H1 (cell line): ENCODE measurements at regions not wholly inside any gene's neighbourhood (a gene's known extent, or its start where the extent isn't known, plus 50 kb on each side); places are given as distances from the start of the nearest gene placed in this dataset.

Experiments
- CTCF ChIA-PET: fragments of 300-600 bp; sonication (Branson Sonifier 250); formaldehyde crosslinking; loops from one replicate; lab custom pipeline; 2021; ENCODE audit not compliant: partially characterized antibody; lab: Charles Lee
- POLR2A ChIA-PET: fragments of 300-600 bp; sonication (Branson Sonifier 250); formaldehyde crosslinking; loops from one replicate; lab custom pipeline; 2021; ENCODE audit warnings: inconsistent platforms; ENCODE audit not compliant: partially characterized antibody; lab: Charles Lee
- DNase-seq, 2 experiments: peaks; one replicate each; pipeline versions ENCODE4 v3.0.0 to v3.0.0-alpha.2; 2010 to 2022; ENCODE audit warnings: low spot score in 2 of 2, low read depth in 1 of 2, mixed read lengths in 1 of 2
- FAIRE-seq: peaks from 2 replicates; lab custom pipeline; 2011; peaks lifted over from hg19 to GRCh38; lab: Jason Lieb, UNC
- H2AFZ ChIP-seq: 2 replicates; pipeline ENCODE4 v1.8.1; 2012; ENCODE audit warnings: low read length, inconsistent platforms
- H2AK5ac ChIP-seq: 2 replicates; pipeline ENCODE4 v1.6.1; 2013; ENCODE audit warnings: low read depth, low read length
- H2BK120ac ChIP-seq: replicated peaks from 2 replicates; pipeline ENCODE3; 2013; ENCODE audit warnings: low read depth, low read length, inconsistent platforms
- H2BK12ac ChIP-seq: 2 replicates; pipeline ENCODE4 v1.6.1; 2013; ENCODE audit warnings: low read depth, low read length
- H2BK15ac ChIP-seq: 2 replicates; pipeline ENCODE4 v1.6.1; 2013; ENCODE audit warnings: low read length
- H2BK20ac ChIP-seq: 2 replicates; pipeline ENCODE4 v1.6.1; 2013; ENCODE audit warnings: low read length
- H2BK5ac ChIP-seq: 2 replicates; pipeline ENCODE4 v1.6.1; 2013; ENCODE audit warnings: low read depth, low read length
- H3K14ac ChIP-seq: 2 replicates; pipeline ENCODE4 v1.6.1; 2013; ENCODE audit warnings: inconsistent platforms; ENCODE audit not compliant: insufficient read length
- H3K18ac ChIP-seq: 2 replicates; pipeline ENCODE4 v1.6.1; 2013; ENCODE audit warnings: low read length; ENCODE audit errors: extremely low read depth
- H3K23ac ChIP-seq: 2 replicates; pipeline ENCODE4 v1.6.1; 2013; ENCODE audit warnings: inconsistent platforms; ENCODE audit not compliant: insufficient read length
- H3K23me2 ChIP-seq: 2 replicates; pipeline ENCODE4 v1.6.1; 2013; ENCODE audit warnings: low read depth, low read length
- H3K27ac ChIP-seq: 2 replicates; pipeline ENCODE4 v1.6.1; 2011; ENCODE audit warnings: low read depth, low read length, inconsistent platforms
- H3K27me3 ChIP-seq, 4 experiments: replicated peaks in 1 of 4; 1 replicate in 1 of 4; 2 replicates in 3 of 4; pipeline versions ENCODE4 v1.6.1 to v1.8.1; 2011 to 2013; ENCODE audit warnings: low read length in 3 of 4, mild to moderate bottlenecking in 3 of 4, inconsistent platforms in 2 of 4, mixed read lengths in 2 of 4, moderate library complexity in 1 of 4; ENCODE audit not compliant: control insufficient read depth in 3 of 4, insufficient read depth in 3 of 4; ENCODE audit errors: extremely low read depth in 1 of 4
- H3K36me3 ChIP-seq, 4 experiments: 2 replicates each; pipeline versions ENCODE4 v1.6.1 to v1.8.1; 2011 to 2013; ENCODE audit warnings: mild to moderate bottlenecking in 4 of 4, low read length in 3 of 4, moderate library complexity in 2 of 4, control low read depth in 1 of 4, inconsistent platforms in 1 of 4; ENCODE audit not compliant: insufficient read depth in 4 of 4, control insufficient read depth in 2 of 4
- H3K4ac ChIP-seq: replicated peaks from 2 replicates; pipeline ENCODE3; 2013; ENCODE audit warnings: low read length, low read depth, mixed read lengths, inconsistent platforms; ENCODE audit not compliant: insufficient read length
- H3K4me1 ChIP-seq, 4 experiments: replicated peaks in 1 of 4; 1 replicate in 1 of 4; 2 replicates in 3 of 4; pipeline versions ENCODE4 v1.6.1 to v1.8.1; 2011 to 2013; ENCODE audit warnings: low read length in 3 of 4, inconsistent platforms in 2 of 4, mixed read lengths in 1 of 4; ENCODE audit not compliant: insufficient read depth in 4 of 4, control insufficient read depth in 3 of 4
- H3K4me2 ChIP-seq, 2 experiments: 2 replicates each; pipeline versions ENCODE4 v1.6.1 to v1.8.1; 2011 to 2013; ENCODE audit warnings: low read depth in 2 of 2, low read length in 2 of 2, control low read depth in 1 of 2, inconsistent platforms in 1 of 2, mild to moderate bottlenecking in 1 of 2; ENCODE audit not compliant: insufficient read depth in 1 of 2
- H3K4me3 ChIP-seq, 4 experiments: fragments of 200-600, 300-600 bp in 1 of 4; sonication (generic), shearing (Covaris generic), sonication (Bioruptor Twin) in 1 of 4; 2 replicates each; pipeline versions ENCODE4 v1.5.1 to v1.8.1; 2011 to 2016; ENCODE audit warnings: low read length in 4 of 4, low read depth in 3 of 4, control low read depth in 2 of 4, inconsistent platforms in 2 of 4, mild to moderate bottlenecking in 2 of 4, mixed read lengths in 1 of 4, moderate library complexity in 1 of 4; ENCODE audit not compliant: insufficient read depth in 2 of 4; ENCODE audit errors: extremely low read depth in 1 of 4
- H3K56ac ChIP-seq: replicated peaks from 2 replicates; pipeline ENCODE3; 2013; ENCODE audit warnings: low read depth, mild to moderate bottlenecking, mixed read lengths, low read length, inconsistent platforms; ENCODE audit not compliant: insufficient read length
- H3K79me1 ChIP-seq: 2 replicates; pipeline ENCODE4 v1.6.1; 2013; ENCODE audit warnings: low read depth, low read length, control low read depth
- H3K79me2 ChIP-seq, 2 experiments: 2 replicates each; pipeline versions ENCODE4 v1.6.1 to v1.8.1; 2012 to 2013; ENCODE audit warnings: low read length in 2 of 2, mild to moderate bottlenecking in 2 of 2, inconsistent platforms in 1 of 2; ENCODE audit not compliant: insufficient read depth in 2 of 2, control insufficient read depth in 1 of 2
- H3K9ac ChIP-seq, 4 experiments: replicated peaks in 1 of 4; 1 replicate in 1 of 4; 2 replicates in 3 of 4; pipeline versions ENCODE4 v1.6.1 to v1.8.1; 2011 to 2013; ENCODE audit warnings: low read depth in 3 of 4, low read length in 3 of 4, control low read depth in 2 of 4, mild to moderate bottlenecking in 2 of 4, moderate library complexity in 2 of 4, inconsistent platforms in 1 of 4; ENCODE audit errors: extremely low read depth in 1 of 4
- H3K9me3 ChIP-seq, 2 experiments: 2 replicates each; pipeline versions ENCODE4 v1.6.1 to v1.8.1; 2012 to 2013; ENCODE audit warnings: mild to moderate bottlenecking in 2 of 2, moderate library complexity in 2 of 2, control low read depth in 1 of 2, inconsistent platforms in 1 of 2, low read depth in 1 of 2, low read length in 1 of 2, mixed read lengths in 1 of 2; ENCODE audit not compliant: insufficient read depth in 2 of 2
- H4K20me1 ChIP-seq, 2 experiments: replicated peaks in 1 of 2; 2 replicates each; pipeline versions ENCODE3 to v1.8.1; 2011 to 2013; ENCODE audit warnings: inconsistent platforms in 2 of 2, low read length in 2 of 2, mild to moderate bottlenecking in 1 of 2; ENCODE audit not compliant: insufficient read depth in 2 of 2, control insufficient read depth in 1 of 2
- H4K5ac ChIP-seq: 2 replicates; pipeline ENCODE4 v1.6.1; 2013; ENCODE audit warnings: low read length, low read depth, mixed read lengths, inconsistent platforms; ENCODE audit not compliant: insufficient read length
- H4K8ac ChIP-seq: 2 replicates; pipeline ENCODE4 v1.8.0; 2013; ENCODE audit warnings: mild to moderate bottlenecking, moderate library complexity, low read length, inconsistent platforms; ENCODE audit not compliant: insufficient read depth; ENCODE audit errors: extremely low read depth
- H4K91ac ChIP-seq: replicated peaks from 2 replicates; pipeline ENCODE3; 2013; ENCODE audit warnings: low read length, mixed read lengths, inconsistent platforms; ENCODE audit not compliant: insufficient read length
- CEBPB ChIP-seq: IDR thresholded peaks from 2 replicates; pipeline ENCODE4 v1.6.1; 2012; ENCODE audit warnings: low read depth, low read length
- EP300 ChIP-seq, 2 experiments: IDR thresholded peaks; 1 replicate in 1 of 2; 2 replicates in 1 of 2; pipeline ENCODE4 v1.6.1; 2011 to 2012; ENCODE audit warnings: low read depth in 2 of 2, low read length in 2 of 2, mild to moderate bottlenecking in 2 of 2, borderline replicate concordance in 1 of 2, inconsistent platforms in 1 of 2, moderate library complexity in 1 of 2
- JUN ChIP-seq: IDR thresholded peaks from 2 replicates; pipeline ENCODE4 v1.6.1; 2011; ENCODE audit warnings: low read depth, mild to moderate bottlenecking, improper control_type of control experiment, low read length
- POLR2A ChIP-seq, 2 experiments: IDR thresholded peaks; 1 replicate in 1 of 2; 2 replicates in 1 of 2; pipeline ENCODE4 v1.6.1; 2011; ENCODE audit warnings: low read depth in 2 of 2, low read length in 2 of 2, mild to moderate bottlenecking in 2 of 2; ENCODE audit errors: control extremely low read depth in 1 of 2
- POLR2AphosphoS5 ChIP-seq: IDR thresholded peaks from 2 replicates; pipeline ENCODE4 v1.6.1; 2011; ENCODE audit warnings: low read depth, low read length
- SAP30 ChIP-seq: fragments of 300-600 bp; sonication (generic); IDR thresholded peaks from 2 replicates; pipeline ENCODE4 v1.7.1; 2012; ENCODE audit warnings: low read length, moderate library complexity, mild to moderate bottlenecking, inconsistent platforms; ENCODE audit not compliant: insufficient read depth, insufficient replicate concordance
- whole genome bisulfite sequencing, 2 experiments: shearing (Covaris generic) in 1 of 2; methylation state at CpG; one replicate each; pipeline versions ENCODE4 v1.1.6 to v1.1.7; 2013 to 2015; ENCODE audit warnings: low lambda C conversion rate in 2 of 2, mixed read lengths in 2 of 2, inconsistent platforms in 1 of 2, low coverage in 1 of 2, missing lambda C conversion rate in 1 of 2; ENCODE audit not compliant: insufficient replicate concordance in 2 of 2, insufficient coverage in 1 of 2, insufficient read length in 1 of 2; ENCODE audit errors: extremely low coverage in 1 of 2, missing lambda C conversion rate in 1 of 2; 5-methylcytosine and 5-hydroxymethylcytosine counted together

DNA sequence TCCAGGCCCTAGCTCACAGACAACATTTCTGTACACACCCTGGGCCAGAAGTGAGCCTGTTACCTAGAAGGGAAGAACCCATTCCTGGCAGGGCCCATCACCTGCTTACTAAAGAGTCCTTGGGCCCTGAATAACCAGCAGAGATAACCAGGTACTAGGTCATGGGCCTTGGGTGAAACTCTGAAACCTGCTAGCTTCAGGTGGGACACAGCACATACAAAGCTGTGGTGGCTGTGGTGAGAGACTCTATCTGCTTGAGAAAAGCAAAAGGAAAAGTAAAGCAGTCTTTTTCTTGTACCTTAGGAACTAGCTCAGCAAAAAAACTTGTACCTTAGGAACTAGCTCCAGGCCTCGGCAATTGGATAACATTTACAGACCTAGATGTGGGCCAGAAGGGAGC is 1895.9 kb upstream of the PCDH20 start:
- H3K27ac ChIP-seq, result no peak overlapping the region
- no peak overlapping the region for H3K4ac ChIP-seq
- H2BK5ac ChIP-seq, result no peak overlapping the region
- no peak overlapping the region for H3K18ac ChIP-seq
- H3K79me2 ChIP-seq, result no peaks in the 10 kb centered on the region
- no peaks in the 10 kb centered on the region for H3K27me3 ChIP-seq
- H4K5ac ChIP-seq, result no peak overlapping the region
- H4K8ac ChIP-seq, result no peak overlapping the region; the same call in 1 of the 2 replicates
- H2AK5ac ChIP-seq, result no peak overlapping the region
- H3K9ac ChIP-seq, result no peak overlapping the region
- H3K14ac ChIP-seq, result no peak overlapping the region
- no peak for DNase-seq
- no peak overlapping the region for H2BK15ac ChIP-seq
- POLR2A ChIA-PET, result no interaction called here
- H3K4me2 ChIP-seq, result no peak overlapping the region
- FAIRE-seq, result no peak
- H2BK20ac ChIP-seq, result no peak overlapping the region
- no peaks in the 10 kb centered on the region for H3K9me3 ChIP-seq
- no peak for TF ChIP-seq EP300 (IDR thresholded peaks at IDR 0.05; ENCODE audit: borderline replicate concordance in 1 of 2, low read depth in 2 of 2, low read length in 2 of 2)
- no peak for TF ChIP-seq SAP30
- TF ChIP-seq POLR2AphosphoS5, result no peak
- no peak for TF ChIP-seq JUN
- no peak for TF ChIP-seq POLR2A (IDR thresholded peaks at IDR 0.05; ENCODE audit: control extremely low read depth in 1 of 2, low read depth in 2 of 2, low read length in 2 of 2)
- TF ChIP-seq CEBPB, result no peak
- H3K36me3 ChIP-seq, result no peaks in the 10 kb centered on the region
- H3K79me1 ChIP-seq, result no peaks in the 10 kb centered on the region
- H3K4me1 ChIP-seq, result no peaks in the 10 kb centered on the region
- 95% methylated on average over 1 of the region's 1 CpG; no CpG with 5 or more reads in 1 of the 2 experiments for WGBS, 2 experiments
- no peak overlapping the region for H4K91ac ChIP-seq
- CTCF ChIA-PET, result no interaction called here
- H3K23me2 ChIP-seq, result no peaks in the 10 kb centered on the region
- no peak overlapping the region for H2AFZ ChIP-seq
- H2BK120ac ChIP-seq, result no peak overlapping the region
- no peak overlapping the region for H3K56ac ChIP-seq
- no peak overlapping the region for H2BK12ac ChIP-seq
- H3K4me3 ChIP-seq, result no peak overlapping the region
- no peak overlapping the region for H3K23ac ChIP-seq
- no peaks in the 10 kb centered on the region for H4K20me1 ChIP-seq
